ENCODE measurements at regions not wholly inside any gene's neighbourhood (a gene's known extent, or its start where the extent isn't known, plus 50 kb on each side); places are given as distances from the start of the nearest gene placed in this dataset.

DNA sequence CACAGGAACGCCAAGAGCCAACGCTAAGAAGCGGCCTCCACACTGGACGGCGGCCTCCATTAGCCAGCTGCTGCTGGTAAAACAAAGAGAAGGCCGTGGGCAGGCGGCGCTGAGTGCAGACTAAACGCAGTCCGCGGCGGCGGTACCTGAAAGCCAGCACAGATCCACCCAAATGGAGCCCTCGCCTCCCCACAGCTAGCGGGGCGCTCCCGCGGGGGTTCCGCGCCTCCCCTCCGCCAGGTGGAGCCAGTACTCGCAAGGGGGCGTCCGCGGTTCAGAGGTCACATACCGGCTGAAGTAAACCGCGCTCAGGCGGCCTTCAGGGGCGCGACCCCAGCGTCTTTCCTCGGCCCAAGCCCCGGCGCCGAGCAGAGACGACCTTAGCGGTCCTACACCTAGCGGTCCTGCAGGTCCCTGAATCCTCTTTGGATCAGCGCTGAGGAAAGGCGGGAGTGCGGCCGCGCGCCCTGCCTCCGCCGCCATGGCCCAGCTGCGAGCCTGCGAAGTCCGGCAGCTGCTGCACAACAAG, 293.1 kb upstream of the ERBB4 start:
- no peak overlapping the region for H3K4me3 ChIP-seq (ENCODE audit: insufficient read depth, low read length, poor library complexity, severe bottlenecking)
- no peak overlapping the region for H3K9ac ChIP-seq (ENCODE audit: low read length)
- no peak overlapping the region for H3K27ac ChIP-seq (ENCODE audit: low read depth, low read length)
- no peaks in the 10 kb centered on the region for H3K79me2 ChIP-seq (ENCODE audit: insufficient read depth, low read length)
- no peaks in the 10 kb centered on the region for H3K27me3 ChIP-seq (ENCODE audit: low read length)
- no peaks in the 10 kb centered on the region for H3K9me3 ChIP-seq (ENCODE audit: insufficient read depth, low read length)
- H3F3A ChIP-seq (ENCODE audit: insufficient read depth) = no peaks in the 10 kb centered on the region
- H2AFZ ChIP-seq (ENCODE audit: low read depth, low read length, severe bottlenecking) = no peak overlapping the region
- no peak overlapping the region for H3K4me2 ChIP-seq (ENCODE audit: low read depth, low read length, poor library complexity, severe bottlenecking)
- no peaks in the 10 kb centered on the region for H3K9me2 ChIP-seq (replicated peaks; ENCODE audit: insufficient read depth, low read length)
- TF ChIP-seq, protein P1, sequence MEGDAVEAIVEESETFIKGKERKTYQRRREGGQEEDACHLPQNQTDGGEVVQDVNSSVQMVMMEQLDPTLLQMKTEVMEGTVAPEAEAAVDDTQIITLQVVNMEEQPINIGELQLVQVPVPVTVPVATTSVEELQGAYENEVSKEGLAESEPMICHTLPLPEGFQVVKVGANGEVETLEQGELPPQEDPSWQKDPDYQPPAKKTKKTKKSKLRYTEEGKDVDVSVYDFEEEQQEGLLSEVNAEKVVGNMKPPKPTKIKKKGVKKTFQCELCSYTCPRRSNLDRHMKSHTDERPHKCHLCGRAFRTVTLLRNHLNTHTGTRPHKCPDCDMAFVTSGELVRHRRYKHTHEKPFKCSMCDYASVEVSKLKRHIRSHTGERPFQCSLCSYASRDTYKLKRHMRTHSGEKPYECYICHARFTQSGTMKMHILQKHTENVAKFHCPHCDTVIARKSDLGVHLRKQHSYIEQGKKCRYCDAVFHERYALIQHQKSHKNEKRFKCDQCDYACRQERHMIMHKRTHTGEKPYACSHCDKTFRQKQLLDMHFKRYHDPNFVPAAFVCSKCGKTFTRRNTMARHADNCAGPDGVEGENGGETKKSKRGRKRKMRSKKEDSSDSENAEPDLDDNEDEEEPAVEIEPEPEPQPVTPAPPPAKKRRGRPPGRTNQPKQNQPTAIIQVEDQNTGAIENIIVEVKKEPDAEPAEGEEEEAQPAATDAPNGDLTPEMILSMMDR (IDR thresholded peaks at IDR 0.05; ENCODE audit: insufficient read depth, low read length, poor library complexity, severe bottlenecking) = no peak
- TF ChIP-seq EZH2phosphoT487 (conservative IDR thresholded peaks at IDR 0.05; ENCODE audit: low read length) = no peak
- no peaks in the 10 kb centered on the region for H3K36me3 ChIP-seq (ENCODE audit: low read length)
- no peaks in the 10 kb centered on the region for H4K20me1 ChIP-seq (ENCODE audit: low read depth, low read length)

GRCh38 chr2:212816267-212816666, 277.7 kb upstream of the ERBB4 start:
- no peaks in the 10 kb centered on the region for H3F3A ChIP-seq (ENCODE audit: insufficient read depth)
- H3K4me2 ChIP-seq (ENCODE audit: low read depth, low read length, poor library complexity, severe bottlenecking) = no peak overlapping the region
- no peaks in the 10 kb centered on the region for H3K79me2 ChIP-seq (ENCODE audit: insufficient read depth, low read length)

DNA sequence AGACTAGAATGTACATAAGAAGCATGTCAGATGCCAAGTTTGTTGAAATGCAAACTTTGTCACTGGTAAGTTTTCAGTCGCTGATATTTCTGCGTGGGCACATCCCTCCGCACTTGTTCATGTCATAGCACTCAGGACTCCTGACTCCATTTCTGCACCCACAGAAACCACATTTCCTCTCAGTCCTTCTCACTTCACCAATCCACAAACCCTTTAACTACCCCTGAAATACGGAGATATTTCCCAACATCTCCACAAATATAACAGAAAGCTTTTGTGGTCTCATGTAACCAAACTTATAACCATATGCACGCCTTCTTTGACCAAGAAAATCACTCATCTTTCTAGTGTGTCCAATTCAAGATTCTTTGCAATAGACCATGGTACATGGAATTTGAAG, 276.9 kb upstream of the ERBB4 start:
- Histone ChIP-seq H3K9me2 (replicated peaks; ENCODE audit: insufficient read depth, low read length) (no peaks in the 10 kb centered on the region), H3K36me3 (ENCODE audit: low read length) (no peaks in the 10 kb centered on the region), H3K4me2 (ENCODE audit: low read depth, low read length, poor library complexity, severe bottlenecking) (no peak overlapping the region), H3F3A (ENCODE audit: insufficient read depth) (no peaks in the 10 kb centered on the region), H3K4me3 (ENCODE audit: insufficient read depth, low read length, poor library complexity, severe bottlenecking) (no peak overlapping the region), H3K79me2 (ENCODE audit: insufficient read depth, low read length) (no peaks in the 10 kb centered on the region), H3K9ac (ENCODE audit: low read length) (no peak overlapping the region), H3K27me3 (ENCODE audit: low read length) (no peaks in the 10 kb centered on the region), H3K27ac (ENCODE audit: low read depth, low read length) (no peak overlapping the region), H2AFZ (ENCODE audit: low read depth, low read length, severe bottlenecking) (no peak overlapping the region), H3K9me3 (ENCODE audit: insufficient read depth, low read length) (no peaks in the 10 kb centered on the region), H4K20me1 (ENCODE audit: low read depth, low read length) (no peaks in the 10 kb centered on the region)
- TF ChIP-seq EZH2phosphoT487 (conservative IDR thresholded peaks at IDR 0.05; ENCODE audit: low read length) = no peak
- TF ChIP-seq, protein P1 (IDR thresholded peaks at IDR 0.05; ENCODE audit: insufficient read depth, low read length, poor library complexity, severe bottlenecking) = no peak

More at GRCh38 chr2:212816267-212816666, 277.7 kb upstream of the ERBB4 start:
- Histone ChIP-seq H3K9me3 (ENCODE audit: insufficient read depth, low read length) (no peaks in the 10 kb centered on the region), H4K20me1 (ENCODE audit: low read depth, low read length) (no peaks in the 10 kb centered on the region), H3K4me3 (ENCODE audit: insufficient read depth, low read length, poor library complexity, severe bottlenecking) (no peak overlapping the region), H3K9me2 (replicated peaks; ENCODE audit: insufficient read depth, low read length) (no peaks in the 10 kb centered on the region), H2AFZ (ENCODE audit: low read depth, low read length, severe bottlenecking) (no peak overlapping the region), H3K27ac (ENCODE audit: low read depth, low read length) (no peak overlapping the region), H3K27me3 (ENCODE audit: low read length) (no peaks in the 10 kb centered on the region), H3K9ac (ENCODE audit: low read length) (no peak overlapping the region), H3K36me3 (ENCODE audit: low read length) (no peaks in the 10 kb centered on the region)
- TF ChIP-seq, protein P1 (IDR thresholded peaks at IDR 0.05; ENCODE audit: insufficient read depth, low read length, poor library complexity, severe bottlenecking) = no peak
- no peak for TF ChIP-seq EZH2phosphoT487 (conservative IDR thresholded peaks at IDR 0.05; ENCODE audit: low read length)
